ENCODE measurements at regions not wholly inside any gene's neighbourhood (a gene's known extent, or its start where the extent isn't known, plus 50 kb on each side); places are given as distances from the start of the nearest gene placed in this dataset.

DNA sequence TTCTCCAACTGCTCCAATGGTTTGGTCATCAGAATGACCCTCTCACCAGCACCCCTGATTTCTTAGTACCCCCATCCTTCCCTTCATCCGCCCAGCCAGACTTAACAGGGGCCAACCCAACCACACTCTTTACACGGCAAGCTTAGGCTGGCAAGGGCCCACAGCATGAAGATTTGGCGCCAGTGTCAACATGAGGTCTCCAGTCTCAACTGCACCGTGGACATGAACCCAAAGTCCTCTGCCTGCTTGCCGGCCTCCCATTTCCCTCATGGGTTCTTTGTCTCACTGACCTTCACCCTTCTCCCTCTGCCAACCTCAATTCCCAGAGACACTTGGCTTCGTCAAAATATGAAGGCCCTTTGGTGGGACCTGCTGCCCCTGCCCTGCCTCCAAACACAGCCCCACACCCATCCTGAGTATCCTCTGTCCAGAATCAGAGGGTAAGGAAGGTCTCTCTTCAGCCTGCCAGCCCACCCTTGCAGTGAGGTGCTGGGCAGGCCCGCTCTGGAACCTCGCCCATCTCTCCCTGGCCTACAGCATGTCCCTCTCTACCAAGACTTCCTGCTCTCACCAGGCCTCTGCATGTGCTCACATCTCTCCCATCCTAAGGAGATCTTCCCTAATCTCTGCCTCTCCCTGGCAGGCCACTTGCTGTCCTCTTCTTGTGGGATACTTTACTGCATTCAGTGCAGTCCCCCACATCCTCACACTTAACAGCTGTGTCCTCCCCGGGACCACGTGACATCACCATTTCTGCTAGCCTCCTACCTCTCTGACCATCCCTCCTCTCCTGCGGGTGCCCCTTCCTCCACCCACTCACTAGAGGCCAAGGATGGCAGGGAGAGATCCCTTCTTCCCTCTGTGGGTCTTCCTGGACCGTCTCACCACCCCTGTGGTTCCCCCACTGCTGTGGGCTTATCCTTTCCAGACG is 91.7 kb upstream of the ZMIZ1 start:
- WGBS, 2 donors, result 83 to 85% methylated on average over 13 of the region's 13 CpGs
- intact Hi-C loops (cut with DNase I; ENCODE audit: low total_unique reads), result loop anchor here (5.0 to 10.0 kb wide), 2 partner anchors 90 to 202 kb away; partner anchors contain the start of gene ZMIZ1
- TF ChIP-seq CTCF (IDR thresholded peaks at IDR 0.05) (no peak), POLR2A (IDR thresholded peaks at IDR 0.05) (no peak)
- Histone ChIP-seq H3K4me3 (no peak overlapping the region), H3K36me3 (ENCODE audit: low read depth, missing control alignments) (no peaks in the 10 kb centered on the region), H3K9me3 (no peaks in the 10 kb centered on the region), H3K4me1 (peaks cover 31% of the 10 kb centered on the region), H3K27ac (no peak overlapping the region), H3K27me3 (no peaks in the 10 kb centered on the region)
- DNase-seq, result no peak

DNA sequence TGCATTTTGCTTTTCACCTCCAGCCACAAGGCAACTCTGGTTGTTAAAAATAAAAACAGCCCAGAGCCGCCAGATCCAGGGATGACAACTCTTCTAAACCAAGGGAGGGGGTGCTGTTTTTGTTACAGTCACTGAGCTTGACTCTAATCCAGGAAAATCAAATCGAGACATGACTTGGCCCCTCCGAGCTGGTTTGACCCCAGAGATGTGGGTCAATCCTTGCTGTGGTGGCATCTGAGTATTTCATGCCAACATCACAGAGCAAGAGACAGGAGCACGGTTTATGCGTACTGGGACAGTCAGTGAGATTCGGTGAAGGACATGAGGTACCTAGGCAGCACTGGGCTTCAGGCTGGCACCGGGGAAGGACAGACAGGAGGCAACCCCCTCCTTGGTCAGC is 88.8 kb upstream of the ZMIZ1 start:
- intact Hi-C loops (cut with DNase I; ENCODE audit: low total_unique reads), result loop anchor here (5.0 to 10.0 kb wide), 2 partner anchors 87 to 205 kb away; partner anchors contain the start of gene ZMIZ1
- Histone ChIP-seq H3K4me3 (no peak overlapping the region), H3K36me3 (ENCODE audit: low read depth, missing control alignments) (no peaks in the 10 kb centered on the region), H3K9me3 (no peaks in the 10 kb centered on the region), H3K27me3 (no peaks in the 10 kb centered on the region), H3K27ac (no peak overlapping the region), H3K4me1 (peaks cover 8% of the 10 kb centered on the region)
- no peak for DNase-seq
- no peak for TF ChIP-seq POLR2A (IDR thresholded peaks at IDR 0.05)
- no peak for TF ChIP-seq CTCF (IDR thresholded peaks at IDR 0.05)
- 83 to 84% methylated on average over 7 of the region's 7 CpGs for WGBS, 2 donors

- TF ChIP-seq CTCF (IDR thresholded peaks at IDR 0.05), result no peak
- TF ChIP-seq POLR2A (IDR thresholded peaks at IDR 0.05), result no peak
- 90% methylated on average over 9 of the region's 9 CpGs for WGBS, 2 donors
- intact Hi-C loops (cut with DNase I; ENCODE audit: low total_unique reads), result no loop called here
- Histone ChIP-seq H3K4me3 (no peak overlapping the region), H3K27me3 (no peaks in the 10 kb centered on the region), H3K9me3 (no peaks in the 10 kb centered on the region), H3K27ac (no peak overlapping the region), H3K4me1 (peaks cover 7% of the 10 kb centered on the region), H3K36me3 (ENCODE audit: low read depth, missing control alignments) (no peaks in the 10 kb centered on the region)
- no peak for DNase-seq
Observed at GRCh38 chr10:78980354-78980753, 88.4 kb upstream of the ZMIZ1 start.

- Histone ChIP-seq H3K27ac (no peak overlapping the region), H3K27me3 (no peaks in the 10 kb centered on the region), H3K4me1 (peaks cover 7% of the 10 kb centered on the region), H3K9me3 (no peaks in the 10 kb centered on the region), H3K4me3 (no peak overlapping the region), H3K36me3 (ENCODE audit: low read depth, missing control alignments) (no peaks in the 10 kb centered on the region)
- DNase-seq, result no peak
- intact Hi-C loops (cut with DNase I; ENCODE audit: low total_unique reads), result no loop called here
- WGBS, 2 donors, result 89 to 92% methylated on average over 5 of the region's 5 CpGs
- TF ChIP-seq CTCF (IDR thresholded peaks at IDR 0.05) (no peak), POLR2A (IDR thresholded peaks at IDR 0.05) (no peak)
Observed at GRCh38 chr10:78980815-78981214, 88.0 kb upstream of the ZMIZ1 start.

Data from testis (tissue), 2 donors.